Tibial nerve (tissue), 3 donors: ENCODE measurements at regions not wholly inside any gene's neighbourhood (a gene's known extent, or its start where the extent isn't known, plus 50 kb on each side); places are given as distances from the start of the nearest gene placed in this dataset.

Source experiments
- POLR2A ChIP-seq, 2 donors: fragments of 450-650 bp; IDR thresholded peaks; one replicate each; pipeline ENCODE4 v1.6.1; 2017; ENCODE audit warnings: antibody characterized with exemption in 2 of 2, mild to moderate bottlenecking in 2 of 2, moderate library complexity in 2 of 2
- TF ChIP-seq, protein P1 (sequence below), 5 experiments: fragments of 200-600 bp in 3 of 5; fragments of 450-650 bp in 2 of 5; sonication (generic) in 3 of 5; IDR thresholded peaks; one replicate each; pipeline ENCODE4 v1.5.1; 2016 to 2019; ENCODE audit warnings: antibody characterized with exemption in 5 of 5, mild to moderate bottlenecking in 3 of 5, moderate library complexity in 2 of 5

DNA sequence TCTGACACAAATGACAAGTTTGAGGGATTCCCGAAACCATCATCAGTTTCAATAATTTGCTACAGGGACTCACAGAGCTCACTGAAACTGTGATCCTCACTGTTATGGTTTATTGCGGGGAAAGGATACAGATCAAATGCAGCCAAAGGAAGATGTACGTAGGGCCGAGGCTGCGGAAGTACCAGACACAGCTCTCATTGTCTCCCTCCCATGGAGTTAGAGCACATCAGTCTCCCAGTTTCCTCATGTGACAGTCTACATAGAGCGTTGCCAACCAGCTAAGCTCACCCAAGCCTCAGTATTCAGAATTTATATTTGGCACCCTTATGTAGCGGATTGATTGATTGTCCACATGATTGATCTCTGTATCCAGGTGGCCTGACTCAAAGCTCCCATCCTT is 137.8 kb upstream of the TENM3 start:
- no peak for TF ChIP-seq POLR2A (IDR thresholded peaks at IDR 0.05)
- TF ChIP-seq, protein P1, sequence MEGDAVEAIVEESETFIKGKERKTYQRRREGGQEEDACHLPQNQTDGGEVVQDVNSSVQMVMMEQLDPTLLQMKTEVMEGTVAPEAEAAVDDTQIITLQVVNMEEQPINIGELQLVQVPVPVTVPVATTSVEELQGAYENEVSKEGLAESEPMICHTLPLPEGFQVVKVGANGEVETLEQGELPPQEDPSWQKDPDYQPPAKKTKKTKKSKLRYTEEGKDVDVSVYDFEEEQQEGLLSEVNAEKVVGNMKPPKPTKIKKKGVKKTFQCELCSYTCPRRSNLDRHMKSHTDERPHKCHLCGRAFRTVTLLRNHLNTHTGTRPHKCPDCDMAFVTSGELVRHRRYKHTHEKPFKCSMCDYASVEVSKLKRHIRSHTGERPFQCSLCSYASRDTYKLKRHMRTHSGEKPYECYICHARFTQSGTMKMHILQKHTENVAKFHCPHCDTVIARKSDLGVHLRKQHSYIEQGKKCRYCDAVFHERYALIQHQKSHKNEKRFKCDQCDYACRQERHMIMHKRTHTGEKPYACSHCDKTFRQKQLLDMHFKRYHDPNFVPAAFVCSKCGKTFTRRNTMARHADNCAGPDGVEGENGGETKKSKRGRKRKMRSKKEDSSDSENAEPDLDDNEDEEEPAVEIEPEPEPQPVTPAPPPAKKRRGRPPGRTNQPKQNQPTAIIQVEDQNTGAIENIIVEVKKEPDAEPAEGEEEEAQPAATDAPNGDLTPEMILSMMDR (IDR thresholded peaks at IDR 0.05), result no peak
